Endodermal cell (in vitro differentiated cells): ENCODE measurements at regions not wholly inside any gene's neighbourhood (a gene's known extent, or its start where the extent isn't known, plus 50 kb on each side); places are given as distances from the start of the nearest gene placed in this dataset.
A peak's percentile ranks its signal among the peaks of the same experiment; 100 is the strongest.

Experiments used
- DNase-seq: peaks from one replicate; pipeline ENCODE4 v3.0.0-alpha.2; 2017
- H3K27ac ChIP-seq: 2 replicates; pipeline ENCODE4 v1.5.1; 2013; ENCODE audit warnings: mild to moderate bottlenecking, low read depth, low read length, moderate library complexity
- H3K27me3 ChIP-seq: 2 replicates; pipeline ENCODE4 v1.6.1; 2013; ENCODE audit warnings: mild to moderate bottlenecking, low read length, moderate library complexity; ENCODE audit not compliant: insufficient read depth, control insufficient read depth, poor library complexity, severe bottlenecking
- H3K36me3 ChIP-seq: 2 replicates; pipeline ENCODE4 v1.7.0; 2013; ENCODE audit warnings: mild to moderate bottlenecking, low read length, moderate library complexity; ENCODE audit not compliant: control insufficient read depth, insufficient read depth
- H3K4me1 ChIP-seq: one replicate; pipeline ENCODE4 v1.7.0; 2013; ENCODE audit warnings: low read length; ENCODE audit not compliant: control insufficient read depth, insufficient read depth
- H3K4me3 ChIP-seq: 2 replicates; pipeline ENCODE4 v1.5.1; 2013; ENCODE audit warnings: mild to moderate bottlenecking, low read length, moderate library complexity
- H3K9ac ChIP-seq: 2 replicates; pipeline ENCODE4 v1.6.1; 2013; ENCODE audit warnings: mild to moderate bottlenecking, low read length, moderate library complexity; ENCODE audit not compliant: poor library complexity, severe bottlenecking; ENCODE audit errors: extremely low read depth
- H3K9me3 ChIP-seq: 2 replicates; pipeline ENCODE4 v1.6.1; 2013; ENCODE audit warnings: mild to moderate bottlenecking, low read length, moderate library complexity; ENCODE audit not compliant: control insufficient read depth
- H3K27ac Mint-ChIP-seq: 2 replicates; pipeline ENCODE4 v1.8.0; 2020; ENCODE audit warnings: mixed read lengths
- H3K27me3 Mint-ChIP-seq: 2 replicates; pipeline ENCODE4 v1.8.0; 2021; ENCODE audit warnings: mild to moderate bottlenecking, mixed read lengths; ENCODE audit not compliant: insufficient read depth
- H3K36me3 Mint-ChIP-seq: 2 replicates; pipeline ENCODE4 v1.8.0; 2020; ENCODE audit warnings: low read depth, mixed read lengths
- H3K4me1 Mint-ChIP-seq: 2 replicates; pipeline ENCODE4 v1.8.0; 2020; ENCODE audit warnings: mixed read lengths
- H3K4me3 Mint-ChIP-seq: 2 replicates; pipeline ENCODE4 v1.8.0; 2020; ENCODE audit warnings: mild to moderate bottlenecking, moderate library complexity, mixed read lengths
- H3K9me3 Mint-ChIP-seq: 2 replicates; pipeline ENCODE4 v1.8.0; 2020; ENCODE audit warnings: mild to moderate bottlenecking, mixed read lengths
- CTCF ChIP-seq: fragments of 200-600 bp; sonication (generic); conservative IDR thresholded peaks from 2 replicates; pipeline ENCODE4 v1.5.0; 2021; ENCODE audit warnings: antibody characterized with exemption, mild to moderate bottlenecking
- WGBS, 2 experiments: methylation state at CpG; one replicate each; pipeline versions ENCODE4 v1.1.5 to v1.1.7; 2013; ENCODE audit warnings: missing lambda C conversion rate in 2 of 2, mixed read lengths in 1 of 2; ENCODE audit not compliant: insufficient coverage in 1 of 2, insufficient read length in 1 of 2; 5-methylcytosine and 5-hydroxymethylcytosine counted together

GRCh38 chr18:61706276-61706915, 186.4 kb downstream of the RNF152 start:
- WGBS, 2 experiments: 60 to 81% methylated on average over 1 to 3 of the region's 3 CpGs
- H3K27ac ChIP-seq: no peak overlapping the region
- H3K4me3 Mint-ChIP-seq: no peak overlapping the region
- H3K9me3 Mint-ChIP-seq: peaks cover 14% of the 10 kb centered on the region
- no peak overlapping the region for H3K9ac ChIP-seq
- peaks cover 46% of the 10 kb centered on the region for H3K4me1 Mint-ChIP-seq
- no peak for DNase-seq
- H3K9me3 ChIP-seq: peaks cover 18% of the 10 kb centered on the region
- H3K4me1 ChIP-seq: peaks cover 15% of the 10 kb centered on the region
- no peak overlapping the region for H3K4me3 ChIP-seq
- no peak for TF ChIP-seq CTCF
- no peaks in the 10 kb centered on the region for H3K27me3 Mint-ChIP-seq
- no peaks in the 10 kb centered on the region for H3K27me3 ChIP-seq
- peaks cover 7% of the 10 kb centered on the region for H3K36me3 Mint-ChIP-seq
- peak overlapping the region; percentile 14 for H3K27ac Mint-ChIP-seq
- no peaks in the 10 kb centered on the region for H3K36me3 ChIP-seq

DNA sequence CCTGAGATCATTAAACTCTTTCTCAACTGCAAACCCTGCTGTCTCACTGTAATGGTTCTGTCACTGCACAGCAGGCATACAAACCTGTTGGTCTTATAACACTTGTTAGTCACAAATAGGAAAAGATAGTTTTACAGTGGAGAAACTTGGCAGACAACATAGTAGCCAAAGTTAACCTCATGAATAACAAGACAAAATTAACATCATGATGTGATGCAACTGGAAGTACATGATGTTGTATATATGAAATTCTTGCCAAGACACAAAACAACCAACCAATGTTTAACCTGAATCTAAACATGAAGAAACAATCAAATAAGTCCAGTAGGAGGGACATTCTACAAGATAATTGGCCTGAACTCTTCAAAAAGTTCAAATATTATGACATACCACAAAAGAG, 189.3 kb downstream of the RNF152 start:
- H3K36me3 Mint-ChIP-seq: peaks cover 7% of the 10 kb centered on the region
- no peaks in the 10 kb centered on the region for H3K36me3 ChIP-seq

GRCh38 chr18:61702007-61702406, 190.8 kb downstream of the RNF152 start:
- Mint-ChIP-seq H3K9me3 (peaks cover 18% of the 10 kb centered on the region), H3K27me3 (no peaks in the 10 kb centered on the region), H3K4me1 (peaks cover 12% of the 10 kb centered on the region), H3K27ac (no peak overlapping the region), H3K36me3 (peaks cover 7% of the 10 kb centered on the region), H3K4me3 (no peak overlapping the region)
- H3K27ac ChIP-seq: no peak overlapping the region
- H3K4me3 ChIP-seq: no peak overlapping the region
- peaks cover 2% of the 10 kb centered on the region for H3K4me1 ChIP-seq
- H3K9me3 ChIP-seq: peaks cover 18% of the 10 kb centered on the region
- H3K27me3 ChIP-seq: no peaks in the 10 kb centered on the region
- WGBS, 2 experiments: 86 to 94% methylated on average over 2 to 3 of the region's 3 CpGs
- DNase-seq: no peak
- no peak for TF ChIP-seq CTCF
- no peaks in the 10 kb centered on the region for H3K36me3 ChIP-seq
- H3K9ac ChIP-seq: no peak overlapping the region

More for the DNA sequence above, 189.3 kb downstream of the RNF152 start:
- Histone ChIP-seq H3K27ac (no peak overlapping the region), H3K9ac (no peak overlapping the region), H3K4me1 (peaks cover 10% of the 10 kb centered on the region), H3K4me3 (peak overlapping the region; percentile 28), H3K27me3 (no peaks in the 10 kb centered on the region), H3K9me3 (peaks cover 18% of the 10 kb centered on the region)
- H3K27ac Mint-ChIP-seq: no peak overlapping the region
- TF ChIP-seq CTCF: no peak
- no peak overlapping the region for H3K4me3 Mint-ChIP-seq
- no peaks in the 10 kb centered on the region for H3K27me3 Mint-ChIP-seq
- peaks cover 18% of the 10 kb centered on the region for H3K9me3 Mint-ChIP-seq
- peaks cover 25% of the 10 kb centered on the region for H3K4me1 Mint-ChIP-seq
- no peak for DNase-seq
